Activated CD4-positive, alpha-beta memory T cell treated with anti-CD3 and anti-CD28 coated beads for 36 hours (primary cell): ENCODE measurements at regions not wholly inside any gene's neighbourhood (a gene's known extent, or its start where the extent isn't known, plus 50 kb on each side); places are given as distances from the start of the nearest gene placed in this dataset.
"Not testable (repeated sequence)": the region's sequence is repeated elsewhere in the genome, so short reads cannot be mapped to it uniquely, and the experiment has no call there.

Source experiments
- CTCF ChIA-PET: fragments of 350-600 bp; sonication (Branson Sonifier 250); formaldehyde crosslinking; loops from one replicate; lab custom pipeline; 2021; ENCODE audit warnings: antibody characterized with exemption, inconsistent platforms; lab: Charles Lee
- POLR2A ChIA-PET: fragments of 350-600 bp; sonication (Branson Sonifier 250); formaldehyde crosslinking; loops from one replicate; lab custom pipeline; 2021; ENCODE audit warnings: antibody characterized with exemption; lab: Charles Lee
- DNase-seq: peaks from one replicate; pipeline ENCODE4 v3.0.0-alpha.2; 2020
- H3K27ac Mint-ChIP-seq: one replicate; pipeline ENCODE4 v1.8.0; 2021; ENCODE audit warnings: mixed read lengths
- H3K27me3 Mint-ChIP-seq: one replicate; pipeline ENCODE4 v1.8.0; 2021; ENCODE audit warnings: mixed read lengths
- H3K36me3 Mint-ChIP-seq: one replicate; pipeline ENCODE4 v1.8.0; 2021; ENCODE audit warnings: mixed read lengths
- H3K4me1 Mint-ChIP-seq: one replicate; pipeline ENCODE4 v1.8.0; 2021; ENCODE audit warnings: low read depth, mixed read lengths
- H3K4me3 Mint-ChIP-seq: one replicate; pipeline ENCODE4 v1.8.0; 2021; ENCODE audit warnings: mild to moderate bottlenecking, mixed read lengths
- H3K9me3 Mint-ChIP-seq: one replicate; pipeline ENCODE4 v1.8.0; 2021; ENCODE audit warnings: mixed read lengths
- intact Hi-C: fragments of 100-400 bp; cut with micrococcal nuclease; formaldehyde crosslinking; loops from one replicate; pipeline ENCODE4 v1.15.1; 2023

DNA sequence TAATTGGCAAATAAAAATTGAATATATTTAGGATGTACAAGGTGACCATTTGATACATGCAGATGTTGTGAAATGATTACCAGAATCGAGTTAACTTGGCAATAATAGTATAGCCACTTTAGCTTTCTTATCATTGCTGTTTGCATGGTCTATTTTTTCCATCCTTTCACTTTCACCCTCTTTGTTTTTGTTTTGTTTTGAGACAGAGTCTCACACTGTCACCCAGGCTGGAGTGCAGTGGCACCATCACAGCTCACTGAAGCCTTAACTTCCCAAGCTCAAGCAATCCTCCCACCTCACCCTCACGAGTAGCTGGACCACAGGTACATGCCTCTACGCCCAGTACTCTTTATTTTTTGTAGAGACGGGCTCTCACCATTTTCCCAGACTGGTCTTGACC is 218.6 kb upstream of the ADGRL3 start:
- CTCF ChIA-PET, result no interaction called here
- Mint-ChIP-seq H3K27ac (no peak overlapping the region), H3K4me3 (no peak overlapping the region), H3K9me3 (peaks cover 5% of the 10 kb centered on the region), H3K27me3 (no peaks in the 10 kb centered on the region), H3K4me1 (no peaks in the 10 kb centered on the region), H3K36me3 (no peaks in the 10 kb centered on the region)
- intact Hi-C loops, result no loop called here
- no peak for DNase-seq
- POLR2A ChIA-PET, result no interaction called here

- H3K27me3 Mint-ChIP-seq, result no peaks in the 10 kb centered on the region
- no peak overlapping the region for H3K27ac Mint-ChIP-seq
- peaks cover 10% of the 10 kb centered on the region for H3K9me3 Mint-ChIP-seq
- no peak overlapping the region for H3K4me3 Mint-ChIP-seq
- intact Hi-C loops, result no loop called here
- POLR2A ChIA-PET, result no interaction called here
- no peak for DNase-seq
- CTCF ChIA-PET, result no interaction called here
- no peaks in the 10 kb centered on the region for H3K36me3 Mint-ChIP-seq
- H3K4me1 Mint-ChIP-seq, result no peaks in the 10 kb centered on the region
Observed at GRCh38 chr4:60989141-60989540, 211.0 kb upstream of the ADGRL3 start.

GRCh38 chr4:60992037-60992436 is 208.1 kb upstream of the ADGRL3 start:
- Mint-ChIP-seq H3K4me3 (no peak overlapping the region), H3K36me3 (no peaks in the 10 kb centered on the region), H3K27me3 (no peaks in the 10 kb centered on the region), H3K4me1 (no peaks in the 10 kb centered on the region), H3K9me3 (peaks cover 8% of the 10 kb centered on the region), H3K27ac (no peak overlapping the region)
- no peak for DNase-seq
- ChIA-PET POLR2A (no interaction called here), CTCF (no interaction called here)
- intact Hi-C loops, result no loop called here

DNA sequence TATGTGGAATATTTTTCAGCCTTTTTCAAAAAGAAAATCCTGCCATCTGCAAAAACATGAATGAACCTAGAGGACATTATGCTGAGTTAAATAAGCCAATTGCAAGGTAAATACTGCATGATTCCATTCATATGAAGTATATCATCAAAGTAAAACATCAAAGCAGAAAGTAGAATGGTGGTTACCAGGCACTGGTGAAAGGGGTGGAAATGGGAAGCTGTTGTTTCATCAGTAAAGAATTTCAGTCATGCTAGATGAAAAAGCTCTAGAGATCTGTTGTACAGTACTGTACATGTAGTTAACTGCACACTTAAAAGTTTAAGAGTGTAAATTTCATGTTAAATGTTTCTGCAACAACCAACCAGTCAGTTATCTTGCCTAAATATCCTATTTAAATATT is 196.8 kb upstream of the ADGRL3 start:
- H3K27me3 Mint-ChIP-seq, result no peaks in the 10 kb centered on the region
- POLR2A ChIA-PET, result no interaction called here

DNA sequence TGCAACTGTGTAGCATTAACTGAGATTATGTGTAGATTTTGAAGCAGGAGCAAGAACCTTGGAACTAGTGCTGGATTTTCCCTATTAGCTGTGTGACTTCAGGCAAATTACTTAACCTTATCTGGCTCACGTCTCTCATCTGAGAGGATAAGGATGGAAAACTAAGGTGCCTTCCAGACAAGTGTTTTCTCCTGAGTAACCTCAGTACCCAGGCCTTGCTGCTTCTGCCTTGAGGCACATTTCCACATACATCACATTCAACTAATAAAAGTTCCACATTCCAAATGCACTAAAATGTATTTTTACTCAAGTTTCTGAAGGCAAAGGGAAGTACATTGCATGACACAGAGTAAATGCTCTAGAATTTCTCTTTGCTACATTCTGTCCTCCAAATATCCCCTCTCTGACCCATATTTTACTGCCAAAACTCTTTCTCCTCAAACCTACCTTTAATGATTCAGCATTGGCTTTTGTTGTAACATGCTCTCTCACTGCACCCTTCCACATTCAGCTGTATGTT is 195.4 kb upstream of the ADGRL3 start:
- CTCF ChIA-PET, result no interaction called here
- Mint-ChIP-seq H3K27me3 (no peaks in the 10 kb centered on the region), H3K36me3 (no peaks in the 10 kb centered on the region), H3K4me3 (no peak overlapping the region), H3K27ac (no peak overlapping the region), H3K9me3 (peaks cover 26% of the 10 kb centered on the region), H3K4me1 (no peaks in the 10 kb centered on the region)
- POLR2A ChIA-PET, result no interaction called here
- no peak for DNase-seq
- intact Hi-C loops, result no loop called here

More for the DNA sequence above, 196.8 kb upstream of the ADGRL3 start:
- Mint-ChIP-seq H3K27ac (no peak overlapping the region), H3K4me3 (no peak overlapping the region), H3K9me3 (peaks cover 33% of the 10 kb centered on the region), H3K36me3 (no peaks in the 10 kb centered on the region), H3K4me1 (no peaks in the 10 kb centered on the region)
- CTCF ChIA-PET, result no interaction called here
- intact Hi-C loops, result no loop called here
- no peak for DNase-seq

GRCh38 chr4:61011051-61011450 is 189.1 kb upstream of the ADGRL3 start:
- POLR2A ChIA-PET, result no interaction called here
- CTCF ChIA-PET, result no interaction called here
- H3K4me3 Mint-ChIP-seq, result no peak overlapping the region
- H3K9me3 Mint-ChIP-seq, result peaks cover 26% of the 10 kb centered on the region
- intact Hi-C loops, result no loop called here
- H3K27ac Mint-ChIP-seq, result no peak overlapping the region
- no peaks in the 10 kb centered on the region for H3K27me3 Mint-ChIP-seq
- H3K4me1 Mint-ChIP-seq, result no peaks in the 10 kb centered on the region
- no peak for DNase-seq
- no peaks in the 10 kb centered on the region for H3K36me3 Mint-ChIP-seq

DNA sequence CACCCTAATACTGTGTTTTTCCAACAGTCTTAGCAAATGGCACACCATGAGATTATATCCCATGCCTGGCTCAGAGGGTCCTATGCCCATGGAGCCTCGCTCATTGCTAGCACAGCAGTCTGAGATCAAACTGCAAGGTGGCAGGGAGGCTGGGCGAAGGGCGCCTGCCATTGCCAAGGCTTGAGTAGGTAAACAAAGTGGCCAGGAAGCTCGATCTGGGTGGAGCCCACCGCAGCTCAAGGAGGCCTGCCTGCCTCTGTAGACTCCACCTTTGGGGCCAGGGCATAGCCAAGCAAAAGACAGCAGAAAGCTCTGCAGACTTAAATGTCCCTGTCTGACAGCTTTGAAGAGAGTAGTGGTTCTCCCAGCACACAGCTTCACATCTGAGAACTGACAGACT is 188.2 kb upstream of the ADGRL3 start:
- POLR2A ChIA-PET, H3K27ac Mint-ChIP-seq, H3K4me3 Mint-ChIP-seq, H3K36me3 Mint-ChIP-seq, intact Hi-C loops, DNase-seq, H3K27me3 Mint-ChIP-seq, H3K4me1 Mint-ChIP-seq, CTCF ChIA-PET: not testable (repeated sequence)
- H3K9me3 Mint-ChIP-seq, result peaks cover 28% of the 10 kb centered on the region

DNA sequence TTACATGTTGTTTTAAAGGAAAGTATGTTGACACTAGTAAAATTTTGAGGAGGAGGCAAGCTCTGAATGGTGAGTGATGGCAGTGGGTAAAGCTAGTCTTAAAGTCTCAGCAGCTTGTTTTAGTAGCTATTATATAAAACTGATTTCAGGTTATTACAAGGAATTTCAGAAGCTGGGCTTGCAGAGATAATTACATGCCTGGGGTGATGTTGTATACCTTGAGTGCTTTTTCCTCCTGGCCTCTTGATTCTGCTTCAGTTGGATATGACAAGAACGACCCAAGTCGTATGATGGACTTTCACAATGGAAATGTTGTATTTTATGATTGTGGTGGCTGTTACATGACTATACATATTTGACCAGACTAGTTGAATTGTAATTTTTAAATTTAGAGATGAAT is 175.5 kb upstream of the ADGRL3 start:
- Mint-ChIP-seq H3K9me3 (peaks cover 23% of the 10 kb centered on the region), H3K36me3 (no peaks in the 10 kb centered on the region), H3K4me1 (no peaks in the 10 kb centered on the region), H3K27ac (no peak overlapping the region), H3K27me3 (no peaks in the 10 kb centered on the region), H3K4me3 (no peak overlapping the region)
- ChIA-PET POLR2A (no interaction called here), CTCF (no interaction called here)
- DNase-seq, result no peak
- intact Hi-C loops, result no loop called here

DNA sequence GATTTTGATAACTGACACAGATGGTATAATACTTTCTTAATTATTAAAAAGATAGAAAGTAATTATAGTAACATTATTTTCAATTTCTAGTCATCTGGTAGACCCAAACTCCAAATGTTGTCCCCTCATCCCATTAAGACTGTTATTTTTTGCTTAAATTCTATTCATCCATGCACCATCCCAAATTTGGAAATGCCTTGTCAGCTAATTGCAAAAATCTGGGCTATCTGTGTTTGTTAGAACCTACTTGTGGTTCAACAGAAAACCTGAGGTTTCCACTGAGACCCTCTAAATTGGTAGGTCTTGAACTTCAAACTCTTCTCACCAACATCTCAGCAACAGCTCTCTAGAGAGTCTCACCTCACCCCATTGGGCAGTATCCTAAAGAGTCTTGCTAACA is 172.2 kb upstream of the ADGRL3 start:
- Mint-ChIP-seq H3K4me1 (no peaks in the 10 kb centered on the region), H3K4me3 (no peak overlapping the region), H3K27me3 (no peaks in the 10 kb centered on the region), H3K36me3 (no peaks in the 10 kb centered on the region), H3K9me3 (peaks cover 19% of the 10 kb centered on the region), H3K27ac (no peak overlapping the region)
- ChIA-PET POLR2A (no interaction called here), CTCF (no interaction called here)
- intact Hi-C loops, result no loop called here
- DNase-seq, result no peak

GRCh38 chr4:61036071-61036684 is 163.9 kb upstream of the ADGRL3 start:
- Mint-ChIP-seq H3K36me3 (no peaks in the 10 kb centered on the region), H3K9me3 (peaks cover 12% of the 10 kb centered on the region), H3K4me1 (no peaks in the 10 kb centered on the region), H3K27me3 (no peaks in the 10 kb centered on the region), H3K27ac (no peak overlapping the region), H3K4me3 (no peak overlapping the region)
- intact Hi-C loops, result no loop called here
- DNase-seq, result no peak
- CTCF ChIA-PET, result no interaction called here
- POLR2A ChIA-PET, result no interaction called here

GRCh38 chr4:61041527-61041926 is 158.6 kb upstream of the ADGRL3 start:
- intact Hi-C loops, result no loop called here
- H3K9me3 Mint-ChIP-seq, result peaks cover 27% of the 10 kb centered on the region
- no peak overlapping the region for H3K4me3 Mint-ChIP-seq
- ChIA-PET CTCF (no interaction called here), POLR2A (no interaction called here)
- H3K27me3 Mint-ChIP-seq, result no peaks in the 10 kb centered on the region
- H3K36me3 Mint-ChIP-seq, result no peaks in the 10 kb centered on the region
- no peak overlapping the region for H3K27ac Mint-ChIP-seq
- H3K4me1 Mint-ChIP-seq, result no peaks in the 10 kb centered on the region
- DNase-seq, result no peak

GRCh38 chr4:61044837-61045236 is 155.3 kb upstream of the ADGRL3 start:
- Mint-ChIP-seq H3K9me3 (peaks cover 30% of the 10 kb centered on the region), H3K36me3 (no peaks in the 10 kb centered on the region), H3K4me1 (no peaks in the 10 kb centered on the region), H3K27me3 (no peaks in the 10 kb centered on the region), H3K27ac (no peak overlapping the region), H3K4me3 (no peak overlapping the region)
- CTCF ChIA-PET, result no interaction called here
- POLR2A ChIA-PET, result no interaction called here
- intact Hi-C loops, result no loop called here
- DNase-seq, result no peak

GRCh38 chr4:61049018-61049417 is 151.1 kb upstream of the ADGRL3 start:
- Mint-ChIP-seq H3K9me3 (peaks cover 20% of the 10 kb centered on the region), H3K27me3 (no peaks in the 10 kb centered on the region), H3K4me3 (no peak overlapping the region), H3K27ac (no peak overlapping the region), H3K36me3 (no peaks in the 10 kb centered on the region), H3K4me1 (no peaks in the 10 kb centered on the region)
- CTCF ChIA-PET, result no interaction called here
- POLR2A ChIA-PET, result no interaction called here
- DNase-seq, result no peak
- intact Hi-C loops, result no loop called here
